Spleen (tissue), 11 donors: ENCODE measurements at regions not wholly inside any gene's neighbourhood (a gene's known extent, or its start where the extent isn't known, plus 50 kb on each side); places are given as distances from the start of the nearest gene placed in this dataset.

Experiments
- DNase-seq: peaks from one replicate; pipeline ENCODE4 v3.0.0-alpha.2; 2020
- H3K27ac ChIP-seq, 8 donors: fragments of 200-600 bp; sonication (generic) in 7 of 8; 1 replicate in 4 of 8; 2 replicates in 4 of 8; pipeline versions ENCODE4 v1.5.0 to v1.8.0; 2016 to 2021; ENCODE audit warnings: inconsistent platforms in 4 of 8, mild to moderate bottlenecking in 4 of 8, moderate library complexity in 1 of 8
- H3K27me3 ChIP-seq, 7 donors: fragments of 200-600 bp; sonication (generic) in 6 of 7; replicated peaks in 1 of 7; 1 replicate in 4 of 7; 2 replicates in 3 of 7; pipeline versions ENCODE4 v1.5.0 to v1.8.0; 2016 to 2021; ENCODE audit warnings: inconsistent platforms in 3 of 7, mild to moderate bottlenecking in 1 of 7
- H3K36me3 ChIP-seq, 6 donors: fragments of 200-600 bp; sonication (generic) in 5 of 6; 1 replicate in 4 of 6; 2 replicates in 2 of 6; pipeline versions ENCODE4 v1.5.0 to v1.8.0; 2016 to 2021; ENCODE audit warnings: inconsistent platforms in 2 of 6
- H3K4me1 ChIP-seq, 6 donors: fragments of 200-600 bp; sonication (generic) in 5 of 6; 1 replicate in 3 of 6; 2 replicates in 3 of 6; pipeline versions ENCODE4 v1.5.0 to v1.8.0; 2016 to 2021; ENCODE audit warnings: inconsistent platforms in 3 of 6
- H3K4me3 ChIP-seq, 8 donors: fragments of 200-600 bp; sonication (generic) in 7 of 8; 1 replicate in 4 of 8; 2 replicates in 4 of 8; pipeline versions ENCODE4 v1.5.0 to v1.8.0; 2016 to 2021; ENCODE audit warnings: inconsistent platforms in 4 of 8, mild to moderate bottlenecking in 4 of 8, moderate library complexity in 2 of 8
- H3K9me3 ChIP-seq, 8 donors: fragments of 200-600 bp; sonication (generic) in 7 of 8; 1 replicate in 4 of 8; 2 replicates in 4 of 8; pipeline versions ENCODE4 v1.5.0 to v1.8.0; 2016 to 2021; ENCODE audit warnings: inconsistent platforms in 4 of 8
- CTCF ChIP-seq, 11 experiments: fragments of 200-600 bp in 7 of 11; fragments of 450-650 bp in 4 of 11; sonication (generic) in 4 of 11; IDR thresholded peaks in 8 of 11; conservative IDR thresholded peaks in 3 of 11; 1 replicate in 7 of 11; 2 replicates in 4 of 11; pipeline versions ENCODE4 v1.4.0 to v1.8.0; 2016 to 2021; ENCODE audit warnings: antibody characterized with exemption in 11 of 11, inconsistent platforms in 4 of 11, mild to moderate bottlenecking in 1 of 11
- POLR2A ChIP-seq, 3 donors: fragments of 450-650 bp; IDR thresholded peaks; one replicate each; pipeline ENCODE4 v1.5.1; 2017; ENCODE audit warnings: antibody characterized with exemption in 3 of 3, mild to moderate bottlenecking in 1 of 3
- POLR2AphosphoS5 ChIP-seq, 3 donors: sonication (generic); formaldehyde crosslinking; IDR thresholded peaks; one replicate each; pipeline ENCODE4 v1.5.1; 2017; ENCODE audit warnings: antibody characterized with exemption in 3 of 3
- WGBS, 5 donors: extraction: QIAGEN DNeasy Blood & Tissue Kit in 3 of 5; methylation state at CpG; one replicate each; pipeline versions ENCODE4 v1.1.5 to v1.1.7; 2013 to 2018; 5-methylcytosine and 5-hydroxymethylcytosine counted together
- intact Hi-C: fragments of 100-400 bp; cut with DNase I; formaldehyde crosslinking; loops from one replicate; pipeline ENCODE4 v1.15.0; 2023; ENCODE audit warnings: low total_unique reads
- donor health status: healthy with polysubstance abuse.
- donor health status: DM: no; HTN: no; CAD: no; lungs with moderate emphysema.
- donor health status: DM: no; HTN: no; CAD: no.
- donor health status: Bipolar disorder and iron deficiency.
- donor health status: healthy.
- donor health status: DM: no; HTN: no; CAD: no.
- donor health status: DM: yes; HTN: yes; CAD: no.

- Histone ChIP-seq H3K27me3 (peaks cover 0 to 58% (median 13%) of the 10 kb centered on the region in 7 donors), H3K9me3 (no peaks in the 10 kb centered on the region), H3K4me1 (no peaks in the 10 kb centered on the region), H3K4me3 (no peak overlapping the region), H3K27ac (no peak overlapping the region), H3K36me3 (no peaks in the 10 kb centered on the region)
- no peak for TF ChIP-seq POLR2AphosphoS5 (IDR thresholded peaks at IDR 0.05)
- TF ChIP-seq POLR2A (IDR thresholded peaks at IDR 0.05) = no peak
- TF ChIP-seq CTCF (IDR thresholded peaks at IDR 0.05 in 8 of 11, conservative IDR thresholded peaks at IDR 0.05 in 3 of 11) = no peak
- intact Hi-C loops = no loop called here
- no peak for DNase-seq
- WGBS, 5 donors = 52 to 68% (median 56%) methylated on average over 1 of the region's 1 CpG
Measured at GRCh38 chr15:88747111-88747510, 56.1 kb upstream of the ACAN start.

GRCh38 chr15:88747631-88748030, 55.6 kb upstream of the ACAN start:
- TF ChIP-seq POLR2A (IDR thresholded peaks at IDR 0.05) = no peak
- no peak for TF ChIP-seq POLR2AphosphoS5 (IDR thresholded peaks at IDR 0.05)
- TF ChIP-seq CTCF (IDR thresholded peaks at IDR 0.05 in 8 of 11, conservative IDR thresholded peaks at IDR 0.05 in 3 of 11) = no peak
- H3K36me3 ChIP-seq = no peaks in the 10 kb centered on the region
- no peak overlapping the region for H3K4me3 ChIP-seq
- H3K27ac ChIP-seq = no peak overlapping the region
- 71 to 93% (median 82%) methylated on average over 2 of the region's 2 CpGs for WGBS, 5 donors
- peaks cover 0 to 53% (median 9%) of the 10 kb centered on the region in 7 donors for H3K27me3 ChIP-seq
- no peak for DNase-seq
- intact Hi-C loops = no loop called here
- H3K4me1 ChIP-seq = no peaks in the 10 kb centered on the region
- H3K9me3 ChIP-seq = no peaks in the 10 kb centered on the region

GRCh38 chr15:88748081-88748480, 55.2 kb upstream of the ACAN start:
- TF ChIP-seq POLR2AphosphoS5 (IDR thresholded peaks at IDR 0.05) (no peak), CTCF (IDR thresholded peaks at IDR 0.05 in 8 of 11, conservative IDR thresholded peaks at IDR 0.05 in 3 of 11) (no peak), POLR2A (IDR thresholded peaks at IDR 0.05) (no peak)
- H3K27ac ChIP-seq = no peak overlapping the region
- H3K4me1 ChIP-seq = no peaks in the 10 kb centered on the region
- no peaks in the 10 kb centered on the region for H3K9me3 ChIP-seq
- no peak for DNase-seq
- H3K36me3 ChIP-seq = no peaks in the 10 kb centered on the region
- intact Hi-C loops = no loop called here
- H3K4me3 ChIP-seq = no peak overlapping the region
- 70 to 85% (median 81%) methylated on average over 3 of the region's 3 CpGs for WGBS, 5 donors
- peaks cover 0 to 49% (median 6%) of the 10 kb centered on the region in 7 donors for H3K27me3 ChIP-seq

- no peaks in the 10 kb centered on the region for H3K4me1 ChIP-seq
Measured at GRCh38 chr15:88748651-88749050, 54.6 kb upstream of the ACAN start.

More at GRCh38 chr15:88748651-88749050, 54.6 kb upstream of the ACAN start:
- no peaks in the 10 kb centered on the region for H3K36me3 ChIP-seq
- H3K27ac ChIP-seq = no peak overlapping the region
- no peak for TF ChIP-seq POLR2AphosphoS5 (IDR thresholded peaks at IDR 0.05)
- no peak for TF ChIP-seq CTCF (IDR thresholded peaks at IDR 0.05 in 8 of 11, conservative IDR thresholded peaks at IDR 0.05 in 3 of 11)
- H3K27me3 ChIP-seq = peaks cover 0 to 44% (median 6%) of the 10 kb centered on the region in 7 donors
- no peaks in the 10 kb centered on the region for H3K9me3 ChIP-seq
- whole genome bisulfite sequencing, 5 donors = 81 to 92% (median 83%) methylated on average over 2 of the region's 2 CpGs
- no peak overlapping the region for H3K4me3 ChIP-seq
- no peak for DNase-seq
- intact Hi-C loops = no loop called here
